ENCODE measurements at regions not wholly inside any gene's neighbourhood (a gene's known extent, or its start where the extent isn't known, plus 50 kb on each side); places are given as distances from the start of the nearest gene placed in this dataset.

GRCh38 chr13:109548374-109548773 is 238.0 kb downstream of the IRS2 start:
- TF ChIP-seq CTCF (IDR thresholded peaks at IDR 0.05): no peak
- TF ChIP-seq NR1H2 (CRISPR knock-in tag; IDR thresholded peaks at IDR 0.05): no peak
- TF ChIP-seq ATF3 (CRISPR knock-in tag; conservative IDR thresholded peaks at IDR 0.05): no peak
- TF ChIP-seq ESRRA (CRISPR knock-in tag; IDR thresholded peaks at IDR 0.05; ENCODE audit: borderline replicate concordance): no peak
- TF ChIP-seq, protein P1, sequence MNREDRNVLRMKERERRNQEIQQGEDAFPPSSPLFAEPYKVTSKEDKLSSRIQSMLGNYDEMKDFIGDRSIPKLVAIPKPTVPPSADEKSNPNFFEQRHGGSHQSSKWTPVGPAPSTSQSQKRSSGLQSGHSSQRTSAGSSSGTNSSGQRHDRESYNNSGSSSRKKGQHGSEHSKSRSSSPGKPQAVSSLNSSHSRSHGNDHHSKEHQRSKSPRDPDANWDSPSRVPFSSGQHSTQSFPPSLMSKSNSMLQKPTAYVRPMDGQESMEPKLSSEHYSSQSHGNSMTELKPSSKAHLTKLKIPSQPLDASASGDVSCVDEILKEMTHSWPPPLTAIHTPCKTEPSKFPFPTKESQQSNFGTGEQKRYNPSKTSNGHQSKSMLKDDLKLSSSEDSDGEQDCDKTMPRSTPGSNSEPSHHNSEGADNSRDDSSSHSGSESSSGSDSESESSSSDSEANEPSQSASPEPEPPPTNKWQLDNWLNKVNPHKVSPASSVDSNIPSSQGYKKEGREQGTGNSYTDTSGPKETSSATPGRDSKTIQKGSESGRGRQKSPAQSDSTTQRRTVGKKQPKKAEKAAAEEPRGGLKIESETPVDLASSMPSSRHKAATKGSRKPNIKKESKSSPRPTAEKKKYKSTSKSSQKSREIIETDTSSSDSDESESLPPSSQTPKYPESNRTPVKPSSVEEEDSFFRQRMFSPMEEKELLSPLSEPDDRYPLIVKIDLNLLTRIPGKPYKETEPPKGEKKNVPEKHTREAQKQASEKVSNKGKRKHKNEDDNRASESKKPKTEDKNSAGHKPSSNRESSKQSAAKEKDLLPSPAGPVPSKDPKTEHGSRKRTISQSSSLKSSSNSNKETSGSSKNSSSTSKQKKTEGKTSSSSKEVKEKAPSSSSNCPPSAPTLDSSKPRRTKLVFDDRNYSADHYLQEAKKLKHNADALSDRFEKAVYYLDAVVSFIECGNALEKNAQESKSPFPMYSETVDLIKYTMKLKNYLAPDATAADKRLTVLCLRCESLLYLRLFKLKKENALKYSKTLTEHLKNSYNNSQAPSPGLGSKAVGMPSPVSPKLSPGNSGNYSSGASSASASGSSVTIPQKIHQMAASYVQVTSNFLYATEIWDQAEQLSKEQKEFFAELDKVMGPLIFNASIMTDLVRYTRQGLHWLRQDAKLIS (CRISPR knock-in tag; IDR thresholded peaks at IDR 0.05; ENCODE audit: borderline replicate concordance): no peak
- TF ChIP-seq ZNF121 (CRISPR knock-in tag; IDR thresholded peaks at IDR 0.05): no peak
- TF ChIP-seq E2F4 (CRISPR knock-in tag; IDR thresholded peaks at IDR 0.05; ENCODE audit: borderline replicate concordance, low read depth): no peak
